ENCODE measurements at regions not wholly inside any gene's neighbourhood (a gene's known extent, or its start where the extent isn't known, plus 50 kb on each side); places are given as distances from the start of the nearest gene placed in this dataset.

GRCh38 chr5:60519372-60519771, 180.6 kb downstream of the DEPDC1B start:
- H3K27me3 ChIP-seq (ENCODE audit: control insufficient read depth, insufficient read depth, low read length), result no peaks in the 10 kb centered on the region; the same call in 1 of the 2 replicates
- H3K4ac ChIP-seq (ENCODE audit: low read depth, low read length), result no peak overlapping the region
- H4K91ac ChIP-seq (ENCODE audit: insufficient read depth, low read depth, low read length), result no peak overlapping the region
- H4K20me1 ChIP-seq (ENCODE audit: insufficient read depth, low read length), result no peaks in the 10 kb centered on the region
- in situ Hi-C loops (cut with MboI; ENCODE audit: low sequenced_read_pairs), result no loop called here
- no peak overlapping the region for H3K4me2 ChIP-seq (ENCODE audit: low read depth, low read length)
- no peaks in the 10 kb centered on the region for H3K36me3 ChIP-seq (ENCODE audit: control insufficient read depth, insufficient read depth, low read length)
- no peak overlapping the region for H2AK5ac ChIP-seq (ENCODE audit: low read depth, low read length)
- TF ChIP-seq CHD1 (IDR thresholded peaks at IDR 0.05; ENCODE audit: low read depth, low read length), result no peak
- no peak for TF ChIP-seq CTCF (conservative IDR thresholded peaks at IDR 0.05; ENCODE audit: low read depth, low read length)
- CTCF ChIA-PET, result no interaction called here
- H3K79me1 ChIP-seq (ENCODE audit: low read depth in 1 of 2, low read length in 2 of 2), result no peaks in the 10 kb centered on the region
- no peaks in the 10 kb centered on the region for H3K9me1 ChIP-seq (ENCODE audit: insufficient read depth, low read length)
- H3K23ac ChIP-seq (ENCODE audit: low read depth, low read length), result no peak overlapping the region
- no peak overlapping the region for H2AFZ ChIP-seq (replicated peaks; ENCODE audit: low read length, poor library complexity)
- peaks cover 10% of the 10 kb centered on the region for H3K4me1 ChIP-seq (ENCODE audit: control insufficient read depth, insufficient read depth, low read length)
- no peak overlapping the region for H2BK120ac ChIP-seq (ENCODE audit: low read depth, low read length)
- no peak overlapping the region for H2AK9ac ChIP-seq (replicated peaks; ENCODE audit: low read depth, low read length, poor library complexity)
- no peak overlapping the region for H3K4me3 ChIP-seq (ENCODE audit: insufficient read depth, low read depth, low read length)
- no peak overlapping the region for H4K5ac ChIP-seq (ENCODE audit: low read depth, low read length)
- H4K8ac ChIP-seq (ENCODE audit: low read depth in 2 of 2, low read length in 2 of 2), result no peak overlapping the region
- no peak for ATAC-seq (ENCODE audit: low read depth)
- H3K9ac ChIP-seq (ENCODE audit: low read depth, low read length), result no peak overlapping the region
- no peak for DNase-seq
- H3K56ac ChIP-seq (ENCODE audit: extremely low read depth, insufficient read depth, low read length), result no peak overlapping the region
- POLR2A ChIA-PET (ENCODE audit: unreplicated experiment), result no interaction called here
- dilution Hi-C loops (cut with HindIII; ENCODE audit: low sequenced_read_pairs, unreplicated experiment), result no loop called here
- intact Hi-C loops (cut with micrococcal nuclease), result no loop called here
- no peak overlapping the region for H3K18ac ChIP-seq (ENCODE audit: low read depth, low read length)
- BruUV-seq (replicated peaks), result no TSS peak
- H3K27ac ChIP-seq (ENCODE audit: insufficient read depth, low read length), result no peak overlapping the region
- no peak overlapping the region for H2BK15ac ChIP-seq (ENCODE audit: low read depth, low read length)
- H2BK5ac ChIP-seq (ENCODE audit: low read depth, low read length, poor library complexity, severe bottlenecking), result no peak overlapping the region
- WGBS, 2 experiments (ENCODE audit: extremely low coverage in 2 of 2, insufficient read length in 1 of 2), result no CpG with 5 or more reads among the region's 1 CpG
- no peak overlapping the region for H2BK20ac ChIP-seq (ENCODE audit: low read depth, low read length)
- no peaks in the 10 kb centered on the region for H3K9me3 ChIP-seq (ENCODE audit: control insufficient read depth, insufficient read depth, low read length)
- no peak overlapping the region for H3K14ac ChIP-seq (replicated peaks; ENCODE audit: low read depth, low read length)
